ENCODE measurements at regions not wholly inside any gene's neighbourhood (a gene's known extent, or its start where the extent isn't known, plus 50 kb on each side); places are given as distances from the start of the nearest gene placed in this dataset.

GRCh38 chr7:155375337-155376277 lies 77.9 kb downstream of the INSIG1 start:
- no peak overlapping the region for H3K4me3 Mint-ChIP-seq
- H3K9me3 Mint-ChIP-seq, result no peaks in the 10 kb centered on the region
- H3K27me3 Mint-ChIP-seq (ENCODE audit: low read depth), result peaks cover 97% of the 10 kb centered on the region
- TF ChIP-seq CTCF (IDR thresholded peaks at IDR 0.05; ENCODE audit: unreplicated experiment), result no peak
- H3K27ac Mint-ChIP-seq, result no peak overlapping the region
- H3K4me1 Mint-ChIP-seq, result peaks cover 19% of the 10 kb centered on the region
- no peak for DNase-seq (ENCODE audit: low spot score in 2 of 2, unreplicated experiment in 2 of 2)
- no peaks in the 10 kb centered on the region for H3K36me3 Mint-ChIP-seq

DNA sequence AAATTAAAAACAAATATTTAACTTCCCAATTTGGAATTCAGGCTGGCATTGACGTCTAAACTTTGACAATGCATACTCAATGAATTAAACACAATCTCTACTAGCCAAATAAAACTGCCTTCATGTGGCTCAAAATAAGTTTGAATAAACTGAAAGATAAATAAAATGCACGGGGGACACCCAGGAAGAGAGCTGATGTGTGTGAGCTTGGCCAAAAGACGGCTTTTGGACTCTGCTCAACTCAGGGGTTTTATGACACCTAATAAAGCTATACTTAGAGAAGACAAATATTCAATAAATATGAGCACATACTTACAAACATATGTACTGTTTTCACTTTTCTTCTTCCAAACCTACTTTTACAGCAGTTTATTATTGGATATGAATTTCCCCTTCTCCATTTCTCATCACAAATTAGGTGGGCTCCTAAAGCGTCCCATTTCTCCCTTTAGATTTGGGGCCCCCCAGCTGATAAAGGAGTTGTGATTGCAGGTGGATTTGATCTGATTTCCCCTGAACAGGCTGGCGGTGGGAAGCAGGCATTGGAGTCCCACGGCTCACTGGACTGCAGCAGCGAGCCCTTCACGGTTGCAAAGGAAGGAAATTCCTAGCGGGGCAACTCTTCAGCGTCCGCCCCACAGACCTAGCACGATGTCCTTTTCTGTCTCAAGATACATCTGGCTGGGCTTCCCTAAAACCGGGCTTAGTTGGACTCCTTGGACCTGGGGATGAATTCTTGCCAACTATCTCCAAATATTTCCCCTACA lies 79.6 kb downstream of the INSIG1 start:
- H3K4me3 Mint-ChIP-seq, result no peak overlapping the region
- H3K27me3 Mint-ChIP-seq (ENCODE audit: low read depth), result peaks cover 96% of the 10 kb centered on the region
- no peaks in the 10 kb centered on the region for H3K9me3 Mint-ChIP-seq
- no peaks in the 10 kb centered on the region for H3K36me3 Mint-ChIP-seq
- H3K4me1 Mint-ChIP-seq, result peaks cover 26% of the 10 kb centered on the region
- no peak overlapping the region for H3K27ac Mint-ChIP-seq
- TF ChIP-seq CTCF (IDR thresholded peaks at IDR 0.05; ENCODE audit: unreplicated experiment), result no peak
- DNase-seq (ENCODE audit: low spot score in 2 of 2, unreplicated experiment in 2 of 2), result no peak

GRCh38 chr7:155377838-155378579 lies 79.9 kb upstream of the EN2 start:
- Mint-ChIP-seq H3K4me3 (no peak overlapping the region), H3K4me1 (peaks cover 23% of the 10 kb centered on the region), H3K36me3 (no peaks in the 10 kb centered on the region), H3K9me3 (no peaks in the 10 kb centered on the region), H3K27me3 (ENCODE audit: low read depth) (peaks cover 98% of the 10 kb centered on the region), H3K27ac (no peak overlapping the region)
- peak in 1 of 2 experiments; percentile 67 for DNase-seq (ENCODE audit: low spot score in 2 of 2, unreplicated experiment in 2 of 2)
- TF ChIP-seq CTCF (IDR thresholded peaks at IDR 0.05; ENCODE audit: unreplicated experiment), result no peak

- Mint-ChIP-seq H3K9me3 (no peaks in the 10 kb centered on the region), H3K4me1 (peaks cover 18% of the 10 kb centered on the region), H3K4me3 (no peak overlapping the region), H3K27me3 (ENCODE audit: low read depth) (peaks cover 98% of the 10 kb centered on the region), H3K36me3 (no peaks in the 10 kb centered on the region), H3K27ac (no peak overlapping the region)
- DNase-seq (ENCODE audit: low spot score in 2 of 2, unreplicated experiment in 2 of 2), result no peak
- TF ChIP-seq CTCF (IDR thresholded peaks at IDR 0.05; ENCODE audit: unreplicated experiment), result no peak
These were observed 79.4 kb upstream of the EN2 start for GRCh38 chr7:155378580-155378934.

DNA sequence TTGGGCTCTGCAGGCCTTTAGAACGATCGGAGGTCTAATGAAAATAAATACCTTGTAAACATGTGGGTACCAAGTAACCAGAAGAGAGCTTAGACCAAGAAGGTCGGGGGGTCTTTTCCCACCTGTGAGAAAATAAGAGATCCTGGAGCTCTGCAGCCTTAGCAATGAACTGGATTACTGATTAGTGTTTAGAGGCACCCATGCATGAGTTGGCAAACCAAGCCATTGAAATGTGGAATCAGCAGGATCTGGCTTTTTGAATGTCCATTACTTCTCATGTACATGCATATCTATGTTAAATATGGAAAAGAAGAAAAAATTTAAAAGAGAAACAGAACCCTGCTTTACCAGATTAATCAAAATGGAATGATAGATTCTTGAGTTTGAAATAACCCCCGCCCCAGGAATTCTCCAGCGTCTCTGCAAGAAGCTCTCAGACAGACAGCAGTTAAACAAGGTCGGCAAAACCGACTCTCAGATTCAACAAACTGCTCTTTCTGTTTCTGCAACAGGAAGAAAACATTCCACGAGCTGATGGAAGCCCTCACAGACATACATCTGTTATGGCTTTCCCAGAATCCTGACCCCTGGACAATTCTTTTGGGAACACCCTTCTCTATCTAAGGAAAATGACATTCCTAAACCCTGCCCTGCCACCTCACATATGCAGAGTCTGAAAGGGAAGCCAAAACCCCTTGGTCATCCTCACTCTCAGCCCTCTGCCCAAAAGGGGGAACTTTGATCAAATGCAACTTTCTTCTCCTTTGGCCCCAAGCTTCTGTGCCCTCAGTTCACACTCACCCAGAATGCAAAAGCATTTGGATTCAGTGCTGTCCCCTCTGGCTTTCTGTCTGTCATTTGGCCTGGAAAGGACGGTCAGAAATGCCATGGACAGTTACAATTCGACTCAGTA lies 78.7 kb upstream of the EN2 start:
- Mint-ChIP-seq H3K36me3 (no peaks in the 10 kb centered on the region), H3K4me1 (peaks cover 16% of the 10 kb centered on the region), H3K27me3 (ENCODE audit: low read depth) (peaks cover 99% of the 10 kb centered on the region), H3K4me3 (no peak overlapping the region), H3K27ac (no peak overlapping the region), H3K9me3 (no peaks in the 10 kb centered on the region)
- DNase-seq (ENCODE audit: low spot score in 2 of 2, unreplicated experiment in 2 of 2), result no peak
- no peak for TF ChIP-seq CTCF (IDR thresholded peaks at IDR 0.05; ENCODE audit: unreplicated experiment)

Measured in mesothelial cell of epicardium (in vitro differentiated cells).